Right lobe of liver (tissue), 6 donors: ENCODE measurements at regions not wholly inside any gene's neighbourhood (a gene's known extent, or its start where the extent isn't known, plus 50 kb on each side); places are given as distances from the start of the nearest gene placed in this dataset.

ENCODE experiments used
- ATAC-seq, 4 donors: fragments of 200-7000 bp; cut with Tn5 transposase; one replicate each; pipeline ENCODE4 v1.9.1; 2020; ENCODE audit warnings: mild to moderate bottlenecking in 4 of 4, moderate library complexity in 4 of 4
- DNase-seq, 3 donors: peaks; one replicate each; pipeline ENCODE4 v3.0.0-alpha.2; 2020
- H3K27ac ChIP-seq, 3 donors: fragments of 200-600 bp; one replicate each; pipeline ENCODE4 v1.8.0; 2022
- H3K27me3 ChIP-seq, 2 donors: fragments of 200-600 bp; one replicate each; pipeline ENCODE4 v1.8.0; 2022
- H3K36me3 ChIP-seq, 4 donors: fragments of 200-600 bp; sonication (generic) in 1 of 4; one replicate each; pipeline versions ENCODE4 v1.5.1 to v1.8.0; 2017 to 2022; ENCODE audit warnings: control low read depth in 1 of 4
- H3K4me1 ChIP-seq, 4 donors: fragments of 200-600 bp; sonication (generic) in 1 of 4; one replicate each; pipeline versions ENCODE4 v1.5.1 to v1.8.0; 2017 to 2022; ENCODE audit warnings: control low read depth in 1 of 4
- H3K4me3 ChIP-seq, 3 donors: fragments of 200-600 bp; one replicate each; pipeline ENCODE4 v1.8.0; 2022
- H3K9me3 ChIP-seq, 4 donors: fragments of 200-600 bp; sonication (generic) in 1 of 4; one replicate each; pipeline versions ENCODE4 v1.5.1 to v1.8.0; 2017 to 2022; ENCODE audit warnings: control low read depth in 1 of 4
- CTCF ChIP-seq, 4 donors: fragments of 200-600 bp in 3 of 4; fragments of 450-650 bp in 1 of 4; IDR thresholded peaks; one replicate each; pipeline versions ENCODE4 v1.5.1 to v1.8.0; 2016 to 2022; ENCODE audit warnings: antibody characterized with exemption in 4 of 4, mild to moderate bottlenecking in 2 of 4
- POLR2A ChIP-seq: fragments of 450-650 bp; IDR thresholded peaks from one replicate; pipeline ENCODE4 v1.6.1; 2017; ENCODE audit warnings: antibody characterized with exemption, mild to moderate bottlenecking
- WGBS: methylation state at CpG from one replicate; pipeline ENCODE4 v1.1.6; 2018; ENCODE audit warnings: low coverage, low lambda C conversion rate; ENCODE audit not compliant: insufficient coverage; ENCODE audit errors: missing lambda C conversion rate; 5-methylcytosine and 5-hydroxymethylcytosine counted together
- intact Hi-C, 2 donors: fragments of 100-400 bp; cut with DNase I; formaldehyde crosslinking; loops; one replicate each; pipeline versions ENCODE4 v1.11.2 to v1.14.1; 2022
- donor health status: DM: no; HTN: yes; CAD: no.
- donor health status: DM: no; HTN: no; CAD: no.
- donor health status: DM: no; HTN: no; CAD: no.
- donor health status: DM: no; HTN: yes; CAD: no.
- donor health status: DM: no; HTN: yes; CAD: no.

GRCh38 chr17:5708344-5708743 lies 124.0 kb upstream of the NLRP1 start:
- H3K27me3 ChIP-seq, result no peaks in the 10 kb centered on the region
- no peaks in the 10 kb centered on the region for H3K9me3 ChIP-seq
- no peak for DNase-seq
- H3K36me3 ChIP-seq, result no peaks in the 10 kb centered on the region
- intact Hi-C loops, result no loop called here
- no peak for ATAC-seq
- H3K4me3 ChIP-seq, result no peak overlapping the region
- no peak overlapping the region for H3K27ac ChIP-seq
- H3K4me1 ChIP-seq, result no peaks in the 10 kb centered on the region
- TF ChIP-seq CTCF (IDR thresholded peaks at IDR 0.05), result no peak
- TF ChIP-seq POLR2A, result no peak

- intact Hi-C loops, result no loop called here
- 58% methylated on average over 7 of the region's 8 CpGs for WGBS
Observed at GRCh38 chr17:5711344-5711743, 127.0 kb upstream of the NLRP1 start.

DNA sequence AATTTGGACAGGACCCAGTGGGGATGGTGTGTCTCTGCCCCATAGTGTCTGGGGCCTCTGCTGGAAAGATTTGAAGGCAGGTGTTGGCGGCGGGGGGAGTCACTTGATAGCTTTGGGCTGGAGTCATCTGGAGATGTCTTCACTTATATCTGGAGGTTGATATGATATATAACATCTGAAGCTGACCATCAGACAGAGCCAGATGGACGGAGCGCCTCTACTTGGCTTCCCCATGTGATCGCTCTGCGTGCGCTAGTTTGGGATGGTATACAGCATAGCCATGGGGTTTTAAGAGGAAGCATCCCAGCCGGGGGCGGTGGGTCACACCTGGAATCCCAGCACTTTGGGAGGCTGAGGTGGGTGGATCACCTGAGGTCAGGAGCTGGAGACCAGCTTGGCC lies 130.7 kb upstream of the NLRP1 start:
- no peak overlapping the region for H3K4me3 ChIP-seq
- no peaks in the 10 kb centered on the region for H3K4me1 ChIP-seq
- H3K27ac ChIP-seq, result no peak overlapping the region
- H3K36me3 ChIP-seq, result no peaks in the 10 kb centered on the region
- no peaks in the 10 kb centered on the region for H3K9me3 ChIP-seq
- H3K27me3 ChIP-seq, result no peaks in the 10 kb centered on the region
- TF ChIP-seq CTCF (IDR thresholded peaks at IDR 0.05), result no peak
- no peak for TF ChIP-seq POLR2A
- WGBS, result 85% methylated on average over 2 of the region's 9 CpGs
- DNase-seq (no peak), ATAC-seq (no peak)
- intact Hi-C loops, result no loop called here

More at GRCh38 chr17:5711344-5711743, 127.0 kb upstream of the NLRP1 start:
- Histone ChIP-seq H3K9me3 (no peaks in the 10 kb centered on the region), H3K27me3 (no peaks in the 10 kb centered on the region), H3K27ac (no peak overlapping the region), H3K4me1 (no peaks in the 10 kb centered on the region), H3K36me3 (no peaks in the 10 kb centered on the region), H3K4me3 (no peak overlapping the region)
- DNase-seq, result no peak
- no peak for ATAC-seq
- no peak for TF ChIP-seq CTCF (IDR thresholded peaks at IDR 0.05)

GRCh38 chr17:5715478-5715877 lies 131.2 kb upstream of the NLRP1 start:
- WGBS, result 33% methylated on average over 7 of the region's 8 CpGs
- Histone ChIP-seq H3K4me3 (no peak overlapping the region), H3K4me1 (no peaks in the 10 kb centered on the region), H3K9me3 (no peaks in the 10 kb centered on the region), H3K27me3 (no peaks in the 10 kb centered on the region), H3K27ac (no peak overlapping the region), H3K36me3 (no peaks in the 10 kb centered on the region)
- no peak for TF ChIP-seq CTCF (IDR thresholded peaks at IDR 0.05)
- TF ChIP-seq POLR2A, result no peak
- no peak for DNase-seq
- intact Hi-C loops, result no loop called here
- peak in 2 of 4 donors; percentile 27 to 52 for ATAC-seq

GRCh38 chr17:5718726-5719125 lies 134.4 kb upstream of the NLRP1 start:
- Histone ChIP-seq H3K4me3 (no peak overlapping the region), H3K36me3 (no peaks in the 10 kb centered on the region), H3K27ac (no peak overlapping the region), H3K9me3 (no peaks in the 10 kb centered on the region), H3K4me1 (no peaks in the 10 kb centered on the region), H3K27me3 (no peaks in the 10 kb centered on the region)
- ATAC-seq, result no peak
- intact Hi-C loops, result no loop called here
- no peak for TF ChIP-seq CTCF (IDR thresholded peaks at IDR 0.05)
- TF ChIP-seq POLR2A, result no peak
- 73% methylated on average over 4 of the region's 4 CpGs for WGBS
- no peak for DNase-seq
